ENCODE measurements at regions not wholly inside any gene's neighbourhood (a gene's known extent, or its start where the extent isn't known, plus 50 kb on each side); places are given as distances from the start of the nearest gene placed in this dataset.
"Not testable (repeated sequence)": the region's sequence is repeated elsewhere in the genome, so short reads cannot be mapped to it uniquely, and the experiment has no call there.

DNA sequence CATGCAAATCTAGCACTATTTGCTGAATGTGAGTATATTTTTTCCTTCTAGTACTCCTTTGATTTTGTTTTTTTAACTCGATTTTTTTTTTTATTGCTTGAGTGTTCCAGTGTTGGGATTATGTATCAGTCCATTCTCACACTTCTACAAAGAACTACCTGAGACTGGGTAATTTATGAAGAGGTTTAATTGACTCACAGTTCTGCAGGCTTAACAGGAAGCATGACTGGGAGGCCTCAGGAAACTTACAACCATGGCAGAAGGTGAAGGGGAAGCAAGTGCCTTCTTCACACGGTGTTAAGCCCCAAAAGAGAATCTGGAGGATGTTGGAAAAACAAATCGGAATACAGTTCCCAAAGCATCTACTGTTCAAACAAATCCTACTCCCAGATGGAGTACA lies 69.1 kb downstream of the ZNF518B start:
- not testable (repeated sequence) for H3K9me3 Mint-ChIP-seq; H3K4me3 Mint-ChIP-seq; DNase-seq (ENCODE audit: low spot score in 2 of 2); H3K27ac Mint-ChIP-seq; ATAC-seq (ENCODE audit: low read depth); H3K4me1 Mint-ChIP-seq; H3K36me3 Mint-ChIP-seq; H3K27me3 Mint-ChIP-seq

DNA sequence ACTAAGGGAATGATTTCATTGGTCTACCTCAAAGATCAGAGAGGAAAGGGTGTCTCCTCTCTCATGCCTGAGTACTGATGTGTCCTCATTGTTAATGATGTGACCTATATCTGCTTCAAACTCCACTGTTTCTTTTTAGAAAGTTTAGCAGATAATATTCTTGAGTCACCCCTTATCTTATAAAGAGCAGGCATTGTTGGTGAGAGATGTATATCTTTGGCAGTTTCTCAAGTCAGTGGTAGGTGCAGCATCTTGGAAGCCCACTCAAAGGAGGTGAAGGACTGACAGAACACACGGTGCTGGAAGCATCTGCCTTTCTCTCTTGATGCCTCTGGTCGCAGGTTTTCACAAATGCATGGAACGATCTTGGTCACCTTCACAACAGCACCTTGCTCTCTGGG lies 71.2 kb downstream of the ZNF518B start:
- DNase-seq (ENCODE audit: low spot score in 2 of 2) (no peak), ATAC-seq (ENCODE audit: low read depth) (no peak)
- Mint-ChIP-seq H3K9me3 (peaks cover 1% of the 10 kb centered on the region), H3K36me3 (peaks cover 4% of the 10 kb centered on the region), H3K27ac (no peak overlapping the region), H3K27me3 (no peaks in the 10 kb centered on the region), H3K4me3 (no peak overlapping the region), H3K4me1 (no peaks in the 10 kb centered on the region)

DNA sequence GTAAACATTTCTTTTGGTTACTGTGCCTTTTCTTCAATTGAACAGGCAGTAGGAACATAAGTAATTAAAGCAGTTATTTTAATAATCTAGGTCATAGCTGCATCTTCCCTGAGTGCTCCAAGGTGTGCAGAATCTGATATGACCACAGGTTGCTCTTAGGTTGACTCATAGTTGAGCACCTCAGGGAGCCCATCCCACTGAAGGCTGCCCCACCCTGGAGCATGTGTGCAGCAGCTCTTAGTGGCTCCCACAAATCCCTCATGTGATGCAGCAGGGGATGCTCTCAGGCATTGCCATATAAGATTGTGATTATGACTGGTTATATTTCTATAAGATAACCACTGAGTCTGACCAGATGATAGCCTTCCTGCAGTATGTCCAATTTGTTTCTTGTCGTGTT lies 72.3 kb downstream of the ZNF518B start:
- no peaks in the 10 kb centered on the region for H3K9me3 Mint-ChIP-seq
- no peak overlapping the region for H3K27ac Mint-ChIP-seq
- H3K27me3 Mint-ChIP-seq = no peaks in the 10 kb centered on the region
- peaks cover 2% of the 10 kb centered on the region for H3K4me1 Mint-ChIP-seq
- ATAC-seq (ENCODE audit: low read depth) (no peak), DNase-seq (ENCODE audit: low spot score in 2 of 2) (no peak)
- H3K4me3 Mint-ChIP-seq = no peak overlapping the region
- peaks cover 4% of the 10 kb centered on the region for H3K36me3 Mint-ChIP-seq

DNA sequence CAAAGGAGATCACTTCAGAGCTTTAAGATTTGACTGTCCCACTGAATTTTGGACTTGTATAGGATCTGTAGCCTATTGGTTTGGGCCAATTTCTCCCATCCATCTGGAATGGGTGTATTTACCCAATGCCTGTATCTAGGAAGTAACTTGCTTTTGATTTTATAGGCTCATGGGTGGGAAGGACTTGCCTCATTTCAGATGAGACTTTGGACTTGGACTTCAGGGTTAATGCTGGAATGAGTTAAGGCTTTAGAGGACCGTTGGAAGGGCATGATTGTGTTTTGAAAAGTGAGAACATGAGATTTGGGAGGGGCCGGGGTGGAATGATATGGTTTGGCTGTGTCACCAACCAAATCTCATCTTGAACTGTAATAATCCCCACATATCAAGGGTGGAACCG lies 73.8 kb downstream of the ZNF518B start:
- no peaks in the 10 kb centered on the region for H3K9me3 Mint-ChIP-seq
- ATAC-seq (ENCODE audit: low read depth) (no peak), DNase-seq (ENCODE audit: low spot score in 2 of 2) (no peak)
- no peak overlapping the region for H3K27ac Mint-ChIP-seq
- H3K4me3 Mint-ChIP-seq = no peak overlapping the region
- peaks cover 2% of the 10 kb centered on the region for H3K4me1 Mint-ChIP-seq
- H3K27me3 Mint-ChIP-seq = no peaks in the 10 kb centered on the region
- H3K36me3 Mint-ChIP-seq = peaks cover 4% of the 10 kb centered on the region

DNA sequence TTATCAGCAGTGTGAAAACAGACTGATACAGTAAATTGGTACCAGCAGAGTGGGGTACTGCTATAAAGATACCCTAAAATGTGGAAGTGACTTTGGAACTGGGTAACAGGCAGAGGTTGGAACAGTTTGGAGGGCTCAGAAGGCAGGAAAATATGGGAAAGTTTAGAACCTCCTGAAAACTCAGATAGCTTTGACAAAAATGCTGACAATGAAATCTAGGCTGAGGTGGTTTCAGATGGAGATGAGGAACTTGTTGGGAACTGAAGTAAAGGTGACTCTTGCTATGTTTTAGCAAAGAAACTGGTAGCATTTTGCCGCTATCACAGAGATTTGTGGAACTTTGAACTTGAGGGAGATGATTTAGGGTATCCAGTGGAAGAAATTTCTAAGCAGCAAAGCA lies 75.1 kb downstream of the ZNF518B start:
- not testable (repeated sequence) for H3K36me3 Mint-ChIP-seq; H3K4me3 Mint-ChIP-seq; ATAC-seq (ENCODE audit: low read depth); DNase-seq (ENCODE audit: low spot score in 2 of 2); H3K27ac Mint-ChIP-seq; H3K9me3 Mint-ChIP-seq; H3K27me3 Mint-ChIP-seq; H3K4me1 Mint-ChIP-seq

DNA sequence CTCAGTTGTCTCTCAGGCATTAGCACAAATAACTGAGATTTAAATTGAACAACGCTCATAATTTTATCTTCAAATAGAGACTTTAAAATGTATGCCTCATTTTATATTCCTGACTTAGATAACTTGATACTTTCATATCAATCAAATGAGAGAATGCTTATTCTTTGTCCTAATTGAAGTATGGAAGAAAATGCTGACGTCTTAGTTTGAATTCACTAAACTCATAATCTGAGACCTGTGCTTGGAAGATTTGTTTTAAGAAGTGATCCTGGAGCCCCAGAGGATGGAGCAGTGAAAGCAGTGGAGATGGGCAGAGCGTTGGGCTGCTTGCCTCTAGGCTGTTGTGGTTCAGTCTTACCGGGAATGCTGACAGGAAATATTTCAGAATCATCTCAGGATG lies 76.1 kb downstream of the ZNF518B start:
- H3K27me3 Mint-ChIP-seq = peaks cover 2% of the 10 kb centered on the region

DNA sequence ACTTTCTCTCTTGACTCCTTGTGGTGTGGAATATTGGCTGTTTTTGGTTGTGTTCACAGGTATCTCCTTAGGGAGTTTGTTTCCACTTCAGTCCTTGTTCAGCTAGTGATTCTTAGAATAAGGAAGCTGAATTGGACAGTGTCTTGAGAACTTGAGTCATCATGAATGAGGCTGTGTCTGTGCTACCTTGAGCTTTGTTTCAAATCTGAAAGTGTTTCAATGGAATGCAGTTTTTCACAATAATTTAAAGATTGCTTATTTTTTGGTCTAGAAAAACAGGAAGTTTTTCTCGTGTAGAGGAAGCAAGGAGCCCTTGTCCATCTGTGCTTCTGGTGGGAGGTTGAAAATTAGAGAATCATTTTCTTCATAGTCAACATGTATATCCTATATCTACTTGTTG lies 76.5 kb downstream of the ZNF518B start:
- Mint-ChIP-seq H3K4me1 (peaks cover 2% of the 10 kb centered on the region), H3K27ac (no peak overlapping the region), H3K36me3 (peaks cover 1% of the 10 kb centered on the region), H3K9me3 (no peaks in the 10 kb centered on the region), H3K27me3 (peaks cover 3% of the 10 kb centered on the region), H3K4me3 (no peak overlapping the region)
- DNase-seq (ENCODE audit: low spot score in 2 of 2) (no peak), ATAC-seq (ENCODE audit: low read depth) (no peak)

More for the DNA sequence above, 76.1 kb downstream of the ZNF518B start:
- H3K27ac Mint-ChIP-seq = no peak overlapping the region
- peaks cover 2% of the 10 kb centered on the region for H3K4me1 Mint-ChIP-seq
- no peak overlapping the region for H3K4me3 Mint-ChIP-seq
- ATAC-seq (ENCODE audit: low read depth) (no peak), DNase-seq (ENCODE audit: low spot score in 2 of 2) (no peak)
- H3K36me3 Mint-ChIP-seq = peaks cover 1% of the 10 kb centered on the region
- H3K9me3 Mint-ChIP-seq = no peaks in the 10 kb centered on the region

DNA sequence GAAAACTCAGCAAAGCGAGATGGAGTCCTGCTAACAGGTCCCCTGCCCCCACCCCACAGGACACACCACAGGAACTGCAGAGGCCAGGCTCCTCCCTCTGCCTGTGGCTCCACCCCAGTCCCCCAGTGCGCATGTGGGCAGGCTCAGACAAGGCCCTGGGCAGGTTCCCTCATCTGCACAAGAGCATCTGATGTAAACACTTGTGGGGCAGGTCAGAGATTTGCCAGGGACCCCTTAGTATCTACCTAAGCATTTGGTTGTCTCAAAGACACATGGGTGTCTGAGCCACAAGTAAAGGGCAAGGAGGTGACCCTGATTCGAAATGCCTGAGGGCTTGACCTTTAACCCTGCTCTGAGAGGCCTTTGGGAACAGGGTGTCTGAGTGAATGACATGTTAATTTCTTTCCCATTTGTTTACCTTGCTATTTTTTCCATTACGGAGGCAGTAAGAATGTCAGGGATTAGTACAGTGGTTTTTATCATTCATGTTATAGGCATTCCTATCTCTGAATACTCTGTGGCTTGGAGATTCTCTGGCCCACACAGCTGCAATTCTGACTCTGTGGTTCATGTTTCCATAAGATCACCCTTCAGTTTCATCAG lies 85.3 kb downstream of the ZNF518B start:
- no peak overlapping the region for H3K27ac Mint-ChIP-seq
- ATAC-seq (ENCODE audit: low read depth) (no peak), DNase-seq (ENCODE audit: low spot score in 2 of 2) (no peak)
- H3K4me3 Mint-ChIP-seq = no peak overlapping the region
- H3K36me3 Mint-ChIP-seq = peaks cover 1% of the 10 kb centered on the region
- H3K9me3 Mint-ChIP-seq = no peaks in the 10 kb centered on the region
- peaks cover 3% of the 10 kb centered on the region for H3K27me3 Mint-ChIP-seq
- H3K4me1 Mint-ChIP-seq = no peaks in the 10 kb centered on the region

DNA sequence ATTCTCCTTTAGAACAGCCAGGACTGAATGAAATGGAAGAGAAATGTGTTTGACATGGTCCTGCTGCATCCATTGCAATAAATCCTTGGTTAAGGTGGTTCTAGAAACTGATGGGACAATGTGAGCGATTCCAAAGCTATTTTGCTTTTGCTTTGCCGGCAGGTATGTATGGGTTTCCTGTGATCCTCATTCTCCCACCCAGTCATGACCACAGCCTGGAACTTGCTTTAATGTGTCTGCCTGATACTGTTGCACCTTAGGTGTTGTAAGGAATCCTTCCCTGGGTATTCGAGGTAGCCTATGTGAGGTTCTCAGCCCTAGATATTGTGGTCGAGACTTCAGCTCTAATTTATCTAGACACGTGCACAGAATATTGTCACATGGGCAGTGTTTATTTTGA lies 86.1 kb downstream of the ZNF518B start:
- H3K4me1 Mint-ChIP-seq = no peaks in the 10 kb centered on the region
- ATAC-seq (ENCODE audit: low read depth) = no peak

DNA sequence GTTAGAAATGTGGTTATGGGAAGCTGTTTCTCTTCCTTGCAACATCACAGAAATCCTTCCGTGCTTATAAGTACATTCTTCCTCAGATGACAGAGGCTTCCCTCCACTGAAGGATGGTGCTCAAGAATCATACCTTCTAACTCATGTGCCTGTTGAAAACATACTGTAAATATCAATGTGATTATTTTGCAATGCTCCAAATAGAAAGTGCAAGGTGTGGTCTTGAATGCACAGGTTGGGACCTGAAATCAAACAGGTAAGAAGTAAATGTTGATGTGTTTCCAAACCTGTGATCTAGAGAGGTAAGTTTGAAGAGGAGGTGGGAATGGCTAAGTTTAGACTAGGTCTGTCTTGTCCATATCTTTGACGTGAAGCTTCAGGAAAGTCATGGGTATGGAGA lies 87.7 kb downstream of the ZNF518B start:
- Mint-ChIP-seq H3K4me1 (no peaks in the 10 kb centered on the region), H3K4me3 (no peak overlapping the region)

More for the DNA sequence above, 86.1 kb downstream of the ZNF518B start:
- H3K4me3 Mint-ChIP-seq = no peak overlapping the region
- no peaks in the 10 kb centered on the region for H3K9me3 Mint-ChIP-seq
- H3K27me3 Mint-ChIP-seq = peaks cover 2% of the 10 kb centered on the region
- no peak for DNase-seq (ENCODE audit: low spot score in 2 of 2)
- no peaks in the 10 kb centered on the region for H3K36me3 Mint-ChIP-seq
- no peak overlapping the region for H3K27ac Mint-ChIP-seq

DNA sequence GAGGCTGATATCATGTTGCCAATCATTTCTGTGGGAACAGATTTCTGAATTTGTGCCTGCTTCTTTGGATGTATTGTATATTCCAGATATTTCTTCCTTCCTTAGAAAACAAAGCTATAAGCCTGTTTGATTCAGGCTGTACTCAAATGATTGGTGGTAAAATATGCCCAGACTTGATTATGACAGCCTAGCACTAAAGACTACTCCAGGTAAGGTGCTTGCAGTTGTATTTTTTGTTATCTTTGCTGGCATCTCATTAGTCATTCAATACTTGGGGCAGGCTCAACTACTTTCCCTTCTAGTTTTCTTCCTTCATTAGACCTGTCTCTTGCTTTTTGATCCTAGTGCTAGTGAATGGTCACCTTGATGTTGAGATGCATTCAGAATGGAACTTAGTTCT lies 90.6 kb downstream of the ZNF518B start:
- H3K4me1 Mint-ChIP-seq = no peaks in the 10 kb centered on the region
- no peak overlapping the region for H3K4me3 Mint-ChIP-seq
- H3K27ac Mint-ChIP-seq = no peak overlapping the region
- no peaks in the 10 kb centered on the region for H3K9me3 Mint-ChIP-seq
- peaks cover 7% of the 10 kb centered on the region for H3K27me3 Mint-ChIP-seq
- ATAC-seq (ENCODE audit: low read depth) (no peak), DNase-seq (ENCODE audit: low spot score in 2 of 2) (no peak)
- H3K36me3 Mint-ChIP-seq = no peaks in the 10 kb centered on the region

More for the DNA sequence above, 87.7 kb downstream of the ZNF518B start:
- Mint-ChIP-seq H3K36me3 (no peaks in the 10 kb centered on the region), H3K27me3 (peaks cover 1% of the 10 kb centered on the region), H3K27ac (no peak overlapping the region), H3K9me3 (no peaks in the 10 kb centered on the region)
- DNase-seq (ENCODE audit: low spot score in 2 of 2) (no peak), ATAC-seq (ENCODE audit: low read depth) (no peak)

DNA sequence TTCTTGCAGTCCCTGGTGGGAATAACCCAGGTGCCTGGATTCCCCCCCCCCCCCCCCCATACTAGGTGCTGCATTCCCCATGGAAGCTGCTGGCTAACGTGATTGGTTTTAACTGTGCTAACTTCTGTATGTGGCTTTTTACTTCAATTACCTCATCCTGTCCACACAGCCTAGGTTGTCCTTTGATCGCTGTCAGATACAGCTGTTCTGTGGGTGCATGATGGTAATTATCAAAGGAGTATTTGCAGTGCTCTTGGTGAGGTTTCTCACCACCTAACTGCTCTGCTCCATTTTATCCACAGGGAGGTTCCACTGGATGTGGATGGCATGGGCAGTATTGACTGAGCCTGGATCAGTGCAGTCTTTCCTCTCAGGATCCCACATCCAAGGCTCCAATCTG lies 93.0 kb downstream of the ZNF518B start:
- H3K4me3 Mint-ChIP-seq = no peak overlapping the region

DNA sequence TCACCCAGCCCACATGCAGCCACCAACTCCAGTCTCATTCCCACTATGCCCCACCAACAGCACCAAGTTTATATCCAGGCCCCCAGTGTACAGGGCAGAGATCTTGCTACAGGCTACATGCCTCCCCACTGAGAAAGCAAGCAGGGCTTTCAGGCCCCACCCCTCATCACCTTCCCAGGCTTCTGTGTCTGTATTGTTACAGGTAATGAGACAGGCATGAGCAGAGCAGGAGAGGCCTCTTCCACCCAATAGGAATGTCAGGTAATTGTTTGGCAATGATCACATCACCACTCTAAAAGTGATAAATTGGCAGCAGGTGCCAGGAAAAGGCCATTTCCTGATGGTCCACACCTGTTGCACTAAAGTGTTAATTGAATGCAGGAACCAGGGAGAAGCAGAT lies 102.5 kb downstream of the ZNF518B start:
- peaks cover 3% of the 10 kb centered on the region for H3K9me3 Mint-ChIP-seq
- H3K27ac Mint-ChIP-seq = no peak overlapping the region
- H3K27me3 Mint-ChIP-seq = peaks cover 19% of the 10 kb centered on the region
- H3K4me1 Mint-ChIP-seq = no peaks in the 10 kb centered on the region
- no peak for DNase-seq (ENCODE audit: low spot score in 2 of 2)
- H3K4me3 Mint-ChIP-seq = no peak overlapping the region
- no peak for ATAC-seq (ENCODE audit: low read depth)
- H3K36me3 Mint-ChIP-seq = peaks cover 3% of the 10 kb centered on the region

More for the DNA sequence above, 93.0 kb downstream of the ZNF518B start:
- no peaks in the 10 kb centered on the region for H3K9me3 Mint-ChIP-seq
- ATAC-seq (ENCODE audit: low read depth) (no peak), DNase-seq (ENCODE audit: low spot score in 2 of 2) (no peak)
- H3K27ac Mint-ChIP-seq = no peak overlapping the region
- H3K36me3 Mint-ChIP-seq = no peaks in the 10 kb centered on the region
- H3K27me3 Mint-ChIP-seq = peaks cover 11% of the 10 kb centered on the region
- H3K4me1 Mint-ChIP-seq = no peaks in the 10 kb centered on the region

DNA sequence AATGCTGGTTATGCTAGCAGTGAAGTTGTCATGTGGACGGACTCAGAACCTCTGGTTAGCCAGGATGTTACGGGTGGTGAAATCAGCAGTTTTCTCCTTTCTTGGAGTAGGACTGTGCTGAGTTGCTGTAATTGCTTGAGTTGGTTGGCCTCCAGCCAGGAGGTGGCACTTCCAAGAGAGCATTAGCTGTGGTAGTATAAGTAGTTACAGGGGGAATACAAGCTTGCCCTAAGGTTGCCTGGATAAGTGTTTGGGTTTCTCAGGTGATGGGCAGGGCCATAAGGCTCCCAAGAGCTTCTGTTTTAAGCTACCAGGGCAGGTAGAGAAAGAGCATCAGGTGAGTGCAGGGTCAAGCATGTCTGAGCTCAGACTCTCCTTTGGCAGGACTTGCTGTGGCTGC lies 103.0 kb downstream of the ZNF518B start:
- peaks cover 17% of the 10 kb centered on the region for H3K27me3 Mint-ChIP-seq
- H3K27ac Mint-ChIP-seq = no peak overlapping the region
- ATAC-seq (ENCODE audit: low read depth) (no peak), DNase-seq (ENCODE audit: low spot score in 2 of 2) (no peak)
- H3K36me3 Mint-ChIP-seq = peaks cover 3% of the 10 kb centered on the region
- H3K4me1 Mint-ChIP-seq = no peaks in the 10 kb centered on the region
- H3K4me3 Mint-ChIP-seq = no peak overlapping the region
- peaks cover 3% of the 10 kb centered on the region for H3K9me3 Mint-ChIP-seq

DNA sequence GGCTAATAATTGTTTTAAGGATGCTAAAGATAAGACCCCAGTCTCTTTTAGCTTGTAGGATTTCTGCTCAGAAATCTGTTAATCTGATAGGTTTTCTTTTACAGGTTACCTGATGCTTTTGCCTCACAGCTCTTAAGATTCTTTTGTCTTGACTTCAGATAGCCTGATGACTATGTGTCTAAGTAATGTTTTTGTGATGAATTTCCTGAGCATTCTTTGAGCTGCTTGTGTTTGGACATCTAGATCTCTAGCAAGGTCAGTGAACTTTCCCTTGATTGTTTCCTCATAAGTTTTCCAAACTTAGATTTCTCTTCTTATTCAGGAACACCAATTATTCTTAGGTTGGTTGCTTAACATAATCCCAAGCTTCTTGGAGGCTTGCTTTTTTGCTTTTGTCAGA lies 104.1 kb downstream of the ZNF518B start:
- peaks cover 3% of the 10 kb centered on the region for H3K9me3 Mint-ChIP-seq
- DNase-seq (ENCODE audit: low spot score in 2 of 2) = no peak
- no peak overlapping the region for H3K27ac Mint-ChIP-seq
- peaks cover 15% of the 10 kb centered on the region for H3K27me3 Mint-ChIP-seq
- no peaks in the 10 kb centered on the region for H3K4me1 Mint-ChIP-seq
- no peak for ATAC-seq (ENCODE audit: low read depth)
- no peak overlapping the region for H3K4me3 Mint-ChIP-seq
- peaks cover 3% of the 10 kb centered on the region for H3K36me3 Mint-ChIP-seq

Measured in memory B cell (primary cell).